UCSD-AML1 (cell line): ENCODE measurements at regions not wholly inside any gene's neighbourhood (a gene's known extent, or its start where the extent isn't known, plus 50 kb on each side); places are given as distances from the start of the nearest gene placed in this dataset.

ENCODE experiments used
- DNase-seq: peaks from one replicate; lab custom pipeline; 2025; ENCODE audit not compliant: unreplicated experiment; lab: John Stamatoyannopoulos, UW

- no peak for DNase-seq
Observed at GRCh38 chr3:54026543-54026942, 95.8 kb upstream of the CACNA2D3 start.

- DNase-seq: no peak
Observed at GRCh38 chr3:54021071-54021470, 101.3 kb upstream of the CACNA2D3 start.

GRCh38 chr3:54020436-54020835 lies 101.9 kb upstream of the CACNA2D3 start:
- DNase-seq: no peak

- no peak for DNase-seq
Observed at GRCh38 chr3:54014067-54014466, 108.3 kb upstream of the CACNA2D3 start.

GRCh38 chr3:54008744-54009143 lies 113.6 kb upstream of the CACNA2D3 start:
- DNase-seq: no peak

- no peak for DNase-seq
Observed at GRCh38 chr3:54008099-54008498, 114.3 kb upstream of the CACNA2D3 start.

- DNase-seq: no peak
Observed at GRCh38 chr3:54004335-54004734, 112.7 kb upstream of the SELENOK start.

- no peak for DNase-seq
Observed at GRCh38 chr3:54003136-54003535, 111.5 kb upstream of the SELENOK start.

- no peak for DNase-seq
Observed at GRCh38 chr3:53999725-54000124, 108.1 kb upstream of the SELENOK start.

GRCh38 chr3:53998980-53999379 lies 107.3 kb upstream of the SELENOK start:
- no peak for DNase-seq

- no peak for DNase-seq
Observed at GRCh38 chr3:53997476-53997875, 105.8 kb upstream of the SELENOK start.

- no peak for DNase-seq
Observed at GRCh38 chr3:53996141-53996874, 104.6 kb upstream of the SELENOK start.

- DNase-seq: no peak
Observed at GRCh38 chr3:53994986-53995603, 103.4 kb upstream of the SELENOK start.

GRCh38 chr3:53991240-53991639 lies 99.6 kb upstream of the SELENOK start:
- DNase-seq: no peak

GRCh38 chr3:53989946-53990345 lies 98.3 kb upstream of the SELENOK start:
- no peak for DNase-seq

- no peak for DNase-seq
Observed at GRCh38 chr3:53989451-53989850, 97.8 kb upstream of the SELENOK start.

- no peak for DNase-seq
Observed at GRCh38 chr3:53978386-53978785, 86.7 kb upstream of the SELENOK start.

- no peak for DNase-seq
Observed at GRCh38 chr3:53975382-53975781, 83.7 kb upstream of the SELENOK start.

GRCh38 chr3:53974324-53974723 lies 82.7 kb upstream of the SELENOK start:
- DNase-seq: no peak

- no peak for DNase-seq
Observed at GRCh38 chr3:53973905-53974304, 82.2 kb upstream of the SELENOK start.

GRCh38 chr3:53970661-53971060 lies 79.0 kb upstream of the SELENOK start:
- no peak for DNase-seq

GRCh38 chr3:53969086-53969485 lies 77.4 kb upstream of the SELENOK start:
- no peak for DNase-seq

GRCh38 chr3:53965291-53965690 lies 73.6 kb upstream of the SELENOK start:
- DNase-seq: no peak
